Gastroesophageal sphincter (tissue), 4 donors: ENCODE measurements at regions not wholly inside any gene's neighbourhood (a gene's known extent, or its start where the extent isn't known, plus 50 kb on each side); places are given as distances from the start of the nearest gene placed in this dataset.

Experiments used
- ATAC-seq: fragments of 150-250 bp; one replicate; pipeline ENCODE4 v1.9.1; 2016; ENCODE audit warnings: mild to moderate bottlenecking, moderate library complexity
- H3K27ac ChIP-seq, 4 donors: fragments of 200-600 bp; sonication (generic) in 3 of 4; 1 replicate in 3 of 4; 2 replicates in 1 of 4; pipeline ENCODE4 v1.5.1; 2016 to 2019
- H3K27me3 ChIP-seq: fragments of 200-600 bp; sonication (generic); one replicate; pipeline ENCODE4 v1.5.1; 2019
- H3K36me3 ChIP-seq, 2 donors: fragments of 200-600 bp; sonication (generic); one replicate each; pipeline ENCODE4 v1.5.1; 2019; ENCODE audit warnings: control low read depth in 1 of 2
- H3K4me1 ChIP-seq, 3 donors: fragments of 200-600 bp; sonication (generic); 1 replicate in 2 of 3; 2 replicates in 1 of 3; pipeline ENCODE4 v1.5.1; 2016 to 2019; ENCODE audit warnings: control low read depth in 2 of 3
- H3K4me3 ChIP-seq, 2 donors: fragments of 200-600 bp; sonication (generic); one replicate each; pipeline ENCODE4 v1.5.1; 2019; ENCODE audit warnings: mild to moderate bottlenecking in 1 of 2, moderate library complexity in 1 of 2
- H3K9me3 ChIP-seq, 3 donors: fragments of 200-600 bp; sonication (generic); one replicate each; pipeline ENCODE4 v1.5.1; 2017 to 2019; ENCODE audit warnings: control low read depth in 2 of 3
- EP300 ChIP-seq: sonication (generic); formaldehyde crosslinking; IDR thresholded peaks from one replicate; pipeline ENCODE4 v1.6.1; 2017; ENCODE audit warnings: antibody characterized with exemption, mild to moderate bottlenecking
- POLR2A ChIP-seq, 2 donors: fragments of 450-650 bp; IDR thresholded peaks; one replicate each; pipeline ENCODE4 v1.6.1; 2017; ENCODE audit warnings: antibody characterized with exemption in 2 of 2, mild to moderate bottlenecking in 2 of 2, moderate library complexity in 1 of 2
- POLR2AphosphoS5 ChIP-seq: sonication (generic); formaldehyde crosslinking; IDR thresholded peaks from one replicate; pipeline ENCODE4 v1.6.1; 2017; ENCODE audit warnings: antibody characterized with exemption
- WGBS, 2 donors: methylation state at CpG; one replicate each; pipeline ENCODE4 v1.1.5; 2018; ENCODE audit warnings: low coverage in 1 of 2; 5-methylcytosine and 5-hydroxymethylcytosine counted together
- TF ChIP-seq, protein P1 (sequence below), 4 experiments: fragments of 200-600 bp in 2 of 4; fragments of 450-650 bp in 2 of 4; sonication (generic) in 1 of 4; IDR thresholded peaks; one replicate each; pipeline ENCODE4 v1.5.1; 2017 to 2019; ENCODE audit warnings: antibody characterized with exemption in 4 of 4, mild to moderate bottlenecking in 2 of 4, moderate library complexity in 2 of 4

- Histone ChIP-seq H3K9me3 (no peaks in the 10 kb centered on the region), H3K4me3 (no peak overlapping the region), H3K4me1 (no peaks in the 10 kb centered on the region), H3K27me3 (no peaks in the 10 kb centered on the region), H3K36me3 (no peaks in the 10 kb centered on the region), H3K27ac (no peak overlapping the region)
- WGBS, 2 donors = 67 to 83% methylated on average over 1 to 2 of the region's 2 CpGs
- ATAC-seq = no peak
- TF ChIP-seq EP300 = no peak
- TF ChIP-seq POLR2A (IDR thresholded peaks at IDR 0.05) = no peak
- TF ChIP-seq, protein P1, sequence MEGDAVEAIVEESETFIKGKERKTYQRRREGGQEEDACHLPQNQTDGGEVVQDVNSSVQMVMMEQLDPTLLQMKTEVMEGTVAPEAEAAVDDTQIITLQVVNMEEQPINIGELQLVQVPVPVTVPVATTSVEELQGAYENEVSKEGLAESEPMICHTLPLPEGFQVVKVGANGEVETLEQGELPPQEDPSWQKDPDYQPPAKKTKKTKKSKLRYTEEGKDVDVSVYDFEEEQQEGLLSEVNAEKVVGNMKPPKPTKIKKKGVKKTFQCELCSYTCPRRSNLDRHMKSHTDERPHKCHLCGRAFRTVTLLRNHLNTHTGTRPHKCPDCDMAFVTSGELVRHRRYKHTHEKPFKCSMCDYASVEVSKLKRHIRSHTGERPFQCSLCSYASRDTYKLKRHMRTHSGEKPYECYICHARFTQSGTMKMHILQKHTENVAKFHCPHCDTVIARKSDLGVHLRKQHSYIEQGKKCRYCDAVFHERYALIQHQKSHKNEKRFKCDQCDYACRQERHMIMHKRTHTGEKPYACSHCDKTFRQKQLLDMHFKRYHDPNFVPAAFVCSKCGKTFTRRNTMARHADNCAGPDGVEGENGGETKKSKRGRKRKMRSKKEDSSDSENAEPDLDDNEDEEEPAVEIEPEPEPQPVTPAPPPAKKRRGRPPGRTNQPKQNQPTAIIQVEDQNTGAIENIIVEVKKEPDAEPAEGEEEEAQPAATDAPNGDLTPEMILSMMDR (IDR thresholded peaks at IDR 0.05) = no peak
- TF ChIP-seq POLR2AphosphoS5 = no peak
These were observed 199.3 kb upstream of the GRID2 start for GRCh38 chr4:92104506-92104905.

DNA sequence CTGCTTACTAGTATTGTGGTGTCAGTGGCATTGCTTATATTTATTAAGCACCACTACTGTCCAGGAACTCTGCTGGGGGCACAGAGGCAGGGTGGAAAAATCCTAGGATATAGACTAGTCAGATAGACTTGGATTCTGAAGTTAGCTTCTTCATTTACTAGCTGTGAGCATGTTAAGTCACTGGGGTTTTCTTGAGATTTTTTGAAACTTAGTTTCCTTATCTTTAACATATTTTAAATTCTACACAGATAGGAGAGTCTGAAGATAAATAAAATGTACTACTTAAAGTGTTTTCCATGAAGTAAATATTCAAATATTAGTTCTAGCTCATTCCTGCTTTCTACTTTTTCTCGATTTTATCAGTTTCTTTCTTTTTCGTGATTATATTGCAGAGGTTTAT lies 196.9 kb upstream of the GRID2 start:
- no peaks in the 10 kb centered on the region for H3K27me3 ChIP-seq
- no peak for ATAC-seq
- 80% methylated on average over 2 of the region's 2 CpGs; no CpG with 5 or more reads in 1 of the 2 donors for WGBS, 2 donors

GRCh38 chr4:92111493-92111892 lies 192.3 kb upstream of the GRID2 start:
- Histone ChIP-seq H3K27ac (no peak overlapping the region), H3K36me3 (no peaks in the 10 kb centered on the region), H3K4me3 (no peak overlapping the region), H3K27me3 (no peaks in the 10 kb centered on the region), H3K4me1 (no peaks in the 10 kb centered on the region), H3K9me3 (no peaks in the 10 kb centered on the region)
- WGBS, 2 donors = 93 to 97% methylated on average over 2 of the region's 2 CpGs
- no peak for ATAC-seq
- TF ChIP-seq POLR2A (IDR thresholded peaks at IDR 0.05) = no peak
- TF ChIP-seq, protein P1 (IDR thresholded peaks at IDR 0.05) = no peak
- no peak for TF ChIP-seq POLR2AphosphoS5
- no peak for TF ChIP-seq EP300

More for the DNA sequence above, 196.9 kb upstream of the GRID2 start:
- Histone ChIP-seq H3K9me3 (no peaks in the 10 kb centered on the region), H3K27ac (no peak overlapping the region), H3K36me3 (no peaks in the 10 kb centered on the region), H3K4me3 (no peak overlapping the region), H3K4me1 (no peaks in the 10 kb centered on the region)
- TF ChIP-seq, protein P1 (IDR thresholded peaks at IDR 0.05) = no peak
- TF ChIP-seq POLR2A (IDR thresholded peaks at IDR 0.05) (no peak), EP300 (no peak), POLR2AphosphoS5 (no peak)

DNA sequence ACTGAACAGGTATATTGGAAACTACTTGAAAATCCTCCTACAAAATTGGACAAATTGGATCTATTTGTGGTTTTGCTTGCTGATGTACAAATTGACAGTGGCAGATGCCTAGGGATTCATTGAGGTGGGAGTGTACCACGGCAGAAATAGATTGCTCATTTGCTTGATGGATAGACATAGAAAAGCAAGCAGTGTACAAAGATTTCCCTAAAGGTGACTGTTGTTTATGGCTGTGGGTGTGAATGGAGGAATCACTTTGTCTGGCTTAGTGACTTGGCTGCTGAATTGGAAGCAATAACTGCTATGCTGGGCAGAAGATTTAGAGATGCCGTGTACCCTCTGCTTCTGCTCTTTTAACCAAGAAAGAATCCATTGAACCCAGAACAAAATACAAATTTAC lies 191.0 kb upstream of the GRID2 start:
- Histone ChIP-seq H3K4me3 (no peak overlapping the region), H3K36me3 (no peaks in the 10 kb centered on the region), H3K9me3 (no peaks in the 10 kb centered on the region), H3K4me1 (no peaks in the 10 kb centered on the region), H3K27me3 (no peaks in the 10 kb centered on the region), H3K27ac (no peak overlapping the region)
- ATAC-seq = no peak
- WGBS, 2 donors = 82 to 93% methylated on average over 2 of the region's 2 CpGs
- no peak for TF ChIP-seq EP300
- TF ChIP-seq, protein P1 (IDR thresholded peaks at IDR 0.05) = no peak
- TF ChIP-seq POLR2A (IDR thresholded peaks at IDR 0.05) = no peak
- TF ChIP-seq POLR2AphosphoS5 = no peak

DNA sequence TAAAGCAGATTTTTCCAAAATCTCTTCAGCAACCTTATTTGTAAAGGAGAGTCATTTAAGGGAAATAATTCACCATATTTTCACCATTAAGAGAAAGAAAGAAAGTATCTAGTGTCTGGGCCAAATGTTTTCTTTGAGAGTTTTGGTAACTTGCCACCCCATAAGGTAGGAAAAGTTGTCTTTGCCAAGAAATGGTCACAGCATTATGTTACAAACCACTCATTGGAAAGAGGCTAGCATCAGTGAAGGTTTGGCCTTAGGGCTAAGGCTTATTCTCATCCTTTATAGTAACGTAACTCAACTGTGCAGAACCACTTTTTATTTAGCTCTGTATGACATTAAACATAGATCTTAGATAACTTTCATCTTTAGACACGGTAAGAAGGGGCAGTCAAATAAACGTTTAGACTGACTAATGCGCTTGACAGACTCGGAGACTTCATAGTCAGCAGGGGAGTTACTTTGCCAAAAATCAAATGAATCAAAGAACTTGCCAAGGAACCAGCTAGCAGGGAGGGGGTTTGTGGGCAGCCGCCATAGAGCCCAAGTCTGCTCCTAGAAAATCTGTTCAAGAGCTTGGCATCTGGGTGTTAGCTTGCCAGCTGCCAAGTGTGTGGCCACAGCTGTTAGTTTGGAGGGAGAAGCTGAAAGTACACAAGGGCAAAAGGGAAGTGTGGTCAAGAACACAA lies 182.8 kb upstream of the GRID2 start:
- TF ChIP-seq EP300 (no peak), POLR2AphosphoS5 (no peak), POLR2A (IDR thresholded peaks at IDR 0.05) (no peak)
- TF ChIP-seq, protein P1 (IDR thresholded peaks at IDR 0.05) = no peak
- no peaks in the 10 kb centered on the region for H3K36me3 ChIP-seq
- no peaks in the 10 kb centered on the region for H3K27me3 ChIP-seq
- peaks cover 0 to 6% (median 0%) of the 10 kb centered on the region in 3 donors for H3K4me1 ChIP-seq
- H3K4me3 ChIP-seq = no peak overlapping the region
- H3K9me3 ChIP-seq = no peaks in the 10 kb centered on the region
- 11 to 23% methylated on average over 6 of the region's 6 CpGs for WGBS, 2 donors
- no peak for ATAC-seq
- no peak overlapping the region for H3K27ac ChIP-seq
